Middle frontal gyrus (tissue), 1 donor: ENCODE measurements at regions not wholly inside any gene's neighbourhood (a gene's known extent, or its start where the extent isn't known, plus 50 kb on each side); places are given as distances from the start of the nearest gene placed in this dataset.
"Not testable (repeated sequence)": the region's sequence is repeated elsewhere in the genome, so short reads cannot be mapped to it uniquely, and the experiment has no call there.

Experiments
- DNase-seq: peaks from one replicate; pipeline ENCODE4 v3.0.0-alpha.2; 2015; ENCODE audit warnings: low spot score; ENCODE audit errors: extremely low spot score

GRCh38 chr6:50899306-50899870 is 80.7 kb downstream of the TFAP2B start:
- DNase-seq: no peak

GRCh38 chr6:50902260-50902659 is 83.6 kb downstream of the TFAP2B start:
- no peak for DNase-seq

GRCh38 chr6:50905297-50905696 is 86.6 kb downstream of the TFAP2B start:
- DNase-seq: no peak

GRCh38 chr6:50907565-50907964 is 88.9 kb downstream of the TFAP2B start:
- no peak for DNase-seq

- no peak for DNase-seq
Observed at GRCh38 chr6:50913105-50913770, 94.6 kb downstream of the TFAP2B start.

- DNase-seq: not testable (repeated sequence)
Observed at GRCh38 chr6:50921378-50921777, 102.7 kb downstream of the TFAP2B start.

- no peak for DNase-seq
Observed at GRCh38 chr6:50921968-50922367, 103.3 kb downstream of the TFAP2B start.

GRCh38 chr6:50922579-50923525 is 104.2 kb downstream of the TFAP2B start:
- DNase-seq: no peak

GRCh38 chr6:50924758-50925157 is 106.1 kb downstream of the TFAP2B start:
- DNase-seq: no peak

GRCh38 chr6:50925548-50925947 is 106.9 kb downstream of the TFAP2B start:
- no peak for DNase-seq

GRCh38 chr6:50925981-50926380 is 107.3 kb downstream of the TFAP2B start:
- no peak for DNase-seq

- DNase-seq: no peak
Observed at GRCh38 chr6:50927800-50928199, 109.1 kb downstream of the TFAP2B start.

GRCh38 chr6:50929323-50929722 is 110.7 kb downstream of the TFAP2B start:
- DNase-seq: no peak

- DNase-seq: no peak
Observed at GRCh38 chr6:50935442-50935841, 116.8 kb downstream of the TFAP2B start.

- DNase-seq: no peak
Observed at GRCh38 chr6:50936277-50936681, 117.6 kb downstream of the TFAP2B start.

- DNase-seq: no peak
Observed at GRCh38 chr6:50939931-50940330, 121.3 kb downstream of the TFAP2B start.

- no peak for DNase-seq
Observed at GRCh38 chr6:50945789-50946188, 127.1 kb downstream of the TFAP2B start.

- DNase-seq: no peak
Observed at GRCh38 chr6:50952092-50952907, 133.6 kb downstream of the TFAP2B start.

GRCh38 chr6:50956014-50956413 is 137.3 kb downstream of the TFAP2B start:
- no peak for DNase-seq

GRCh38 chr6:50958148-50958697 is 139.6 kb downstream of the TFAP2B start:
- no peak for DNase-seq

- no peak for DNase-seq
Observed at GRCh38 chr6:50959081-50959641, 140.5 kb downstream of the TFAP2B start.
